22Rv1 (cell line): ENCODE measurements at regions not wholly inside any gene's neighbourhood (a gene's known extent, or its start where the extent isn't known, plus 50 kb on each side); places are given as distances from the start of the nearest gene placed in this dataset.

Experiments used
- ZFX ChIP-seq: fragments of 450-650 bp; IDR thresholded peaks from 2 replicates; pipeline ENCODE4 v1.6.1; 2017; ENCODE audit warnings: antibody characterized with exemption, borderline replicate concordance
- TF ChIP-seq, protein P1 (sequence below): fragments of 450-650 bp; IDR thresholded peaks from 2 replicates; pipeline ENCODE4 v1.5.1; 2017; ENCODE audit warnings: mild to moderate bottlenecking

DNA sequence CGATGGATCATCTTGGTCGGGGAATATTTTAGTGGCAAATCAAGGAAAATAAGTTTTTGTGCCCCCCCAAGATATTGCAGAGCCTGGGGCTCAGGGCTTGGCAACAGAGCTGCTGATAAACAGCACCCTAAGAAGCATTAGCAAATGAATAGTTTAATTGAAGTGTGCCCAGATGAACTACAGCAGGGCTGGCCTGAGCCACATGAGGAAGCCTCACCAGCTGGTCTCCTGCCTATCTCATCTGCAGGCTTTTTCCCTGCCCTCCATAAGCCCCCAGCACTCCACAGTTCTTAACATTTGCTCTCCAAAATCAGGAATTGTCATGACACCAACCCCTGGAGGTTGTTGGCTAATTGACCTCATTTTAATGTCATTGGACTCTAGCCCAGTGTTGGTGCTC is 480.2 kb downstream of the HS3ST3B1 start:
- TF ChIP-seq, protein P1, sequence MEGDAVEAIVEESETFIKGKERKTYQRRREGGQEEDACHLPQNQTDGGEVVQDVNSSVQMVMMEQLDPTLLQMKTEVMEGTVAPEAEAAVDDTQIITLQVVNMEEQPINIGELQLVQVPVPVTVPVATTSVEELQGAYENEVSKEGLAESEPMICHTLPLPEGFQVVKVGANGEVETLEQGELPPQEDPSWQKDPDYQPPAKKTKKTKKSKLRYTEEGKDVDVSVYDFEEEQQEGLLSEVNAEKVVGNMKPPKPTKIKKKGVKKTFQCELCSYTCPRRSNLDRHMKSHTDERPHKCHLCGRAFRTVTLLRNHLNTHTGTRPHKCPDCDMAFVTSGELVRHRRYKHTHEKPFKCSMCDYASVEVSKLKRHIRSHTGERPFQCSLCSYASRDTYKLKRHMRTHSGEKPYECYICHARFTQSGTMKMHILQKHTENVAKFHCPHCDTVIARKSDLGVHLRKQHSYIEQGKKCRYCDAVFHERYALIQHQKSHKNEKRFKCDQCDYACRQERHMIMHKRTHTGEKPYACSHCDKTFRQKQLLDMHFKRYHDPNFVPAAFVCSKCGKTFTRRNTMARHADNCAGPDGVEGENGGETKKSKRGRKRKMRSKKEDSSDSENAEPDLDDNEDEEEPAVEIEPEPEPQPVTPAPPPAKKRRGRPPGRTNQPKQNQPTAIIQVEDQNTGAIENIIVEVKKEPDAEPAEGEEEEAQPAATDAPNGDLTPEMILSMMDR = no peak
- TF ChIP-seq ZFX = no peak
